HCT116 (cell line): ENCODE measurements at regions not wholly inside any gene's neighbourhood (a gene's known extent, or its start where the extent isn't known, plus 50 kb on each side); places are given as distances from the start of the nearest gene placed in this dataset.

Experiments used
- ATAC-seq: fragments of 200-7000 bp; cut with Tn5 transposase; 2 replicates; pipeline ENCODE4 v1.9.1; 2020; ENCODE audit warnings: mild to moderate bottlenecking, moderate library complexity
- BruUV-seq: library from RNA; stranded (reverse); fragments of 400-500 nt; replicated peaks from 2 replicates; lab custom pipeline; 2021; lab: Mats Ljungman, UMichigan
- CTCF ChIA-PET: fragments of 300-600 bp; sonication (Branson Sonifier 250); formaldehyde crosslinking; loops from one replicate; lab custom pipeline; 2021; ENCODE audit warnings: antibody characterized with exemption; lab: Charles Lee
- POLR2A ChIA-PET: fragments of 300-600, 350-600 bp; sonication (Branson Sonifier 250); formaldehyde crosslinking; loops from one replicate; lab custom pipeline; 2021; ENCODE audit warnings: antibody characterized with exemption; lab: Charles Lee
- RAD21 ChIA-PET, 2 experiments: fragments of 300-600 bp; sonication (Branson Sonifier 250); formaldehyde crosslinking; loops; one replicate each; lab custom pipeline; 2023; ENCODE audit warnings: low total read pairs in 2 of 2; ENCODE audit not compliant: uncharacterized antibody in 2 of 2, unreplicated experiment in 2 of 2, low non-redundant PET in 1 of 2; lab: Charles Lee
- DNase-seq: peaks from one replicate; pipeline ENCODE4 v3.0.0-alpha.2; 2010; ENCODE audit warnings: low read depth, low spot score
- H2AFZ ChIP-seq: fragments of 200-600 bp; shearing (Covaris generic), sonication (generic); 2 replicates; pipeline ENCODE4 v1.6.1; 2017; ENCODE audit warnings: low read depth, mixed run types, mixed read lengths, antibody characterized with exemption, low read length; ENCODE audit not compliant: poor library complexity, severe bottlenecking
- H3K27ac ChIP-seq: 2 replicates; pipeline ENCODE4 v1.5.1; 2012; ENCODE audit warnings: low read depth, low read length
- H3K27me3 ChIP-seq: fragments of 200-600 bp; sonication (generic); 2 replicates; pipeline ENCODE4 v1.6.1; 2016; ENCODE audit warnings: mixed run types, low read length, mixed read lengths; ENCODE audit not compliant: insufficient read depth
- H3K36me3 ChIP-seq, 2 experiments: fragments of 200-500 bp in 1 of 2; fragments of 200-600 bp in 1 of 2; sonication (Bioruptor generic) in 1 of 2; sonication (generic) in 1 of 2; 2 replicates each; pipeline versions ENCODE4 v1.5.1 to v1.6.1; 2014 to 2016; ENCODE audit warnings: low read length in 2 of 2, inconsistent platforms in 1 of 2, mixed read lengths in 1 of 2, mixed run types in 1 of 2; ENCODE audit not compliant: insufficient read depth in 2 of 2, control insufficient read depth in 1 of 2
- H3K4me1 ChIP-seq, 2 experiments: fragments of 200-600 bp in 1 of 2; sonication (generic) in 1 of 2; 2 replicates each; pipeline versions ENCODE4 v1.5.1 to v1.6.1; 2012 to 2017; ENCODE audit warnings: low read length in 2 of 2, inconsistent platforms in 1 of 2, mild to moderate bottlenecking in 1 of 2, mixed read lengths in 1 of 2, mixed run types in 1 of 2, moderate library complexity in 1 of 2; ENCODE audit not compliant: insufficient read depth in 2 of 2, control insufficient read depth in 1 of 2
- H3K4me2 ChIP-seq: fragments of 200-600 bp; sonication (generic); 2 replicates; pipeline ENCODE4 v1.6.1; 2017; ENCODE audit warnings: mixed run types, low read length, mixed read lengths
- H3K4me3 ChIP-seq, 2 experiments: fragments of 200-600 bp in 1 of 2; sonication (generic) in 1 of 2; replicated peaks in 1 of 2; 2 replicates each; pipeline ENCODE4 v1.5.1; 2011 to 2016; ENCODE audit warnings: low read length in 2 of 2, control low read depth in 1 of 2, low read depth in 1 of 2, mild to moderate bottlenecking in 1 of 2, mixed read lengths in 1 of 2, mixed run types in 1 of 2
- H3K79me2 ChIP-seq: fragments of 200-600 bp; sonication (generic); 2 replicates; pipeline ENCODE4 v1.6.1; 2017; ENCODE audit warnings: mild to moderate bottlenecking, mixed run types, low read length, moderate library complexity, mixed read lengths; ENCODE audit not compliant: insufficient read depth
- H3K9ac ChIP-seq: fragments of 200-600 bp; sonication (generic); 2 replicates; pipeline ENCODE4 v1.6.1; 2016; ENCODE audit warnings: low read length, mixed read lengths
- H3K9me2 ChIP-seq: fragments of 200-600 bp; sonication (generic), shearing (Covaris generic); 2 replicates; pipeline ENCODE4 v1.6.1; 2017; ENCODE audit warnings: mixed run types, mild to moderate bottlenecking, moderate library complexity; ENCODE audit not compliant: insufficient read depth
- H3K9me3 ChIP-seq, 2 experiments: fragments of 200-500 bp in 1 of 2; fragments of 200-600 bp in 1 of 2; sonication (Bioruptor generic) in 1 of 2; sonication (generic) in 1 of 2; 2 replicates each; pipeline ENCODE4 v1.6.1; 2014 to 2017; ENCODE audit warnings: low read length in 2 of 2, mixed read lengths in 2 of 2, inconsistent platforms in 1 of 2, low read depth in 1 of 2, mild to moderate bottlenecking in 1 of 2, mixed run types in 1 of 2, moderate library complexity in 1 of 2; ENCODE audit not compliant: control insufficient read depth in 1 of 2, insufficient read depth in 1 of 2
- H4K20me1 ChIP-seq: fragments of 200-600 bp; sonication (generic), shearing (Covaris generic); 2 replicates; pipeline ENCODE4 v1.6.1; 2017; ENCODE audit warnings: mixed run types, mild to moderate bottlenecking, moderate library complexity; ENCODE audit not compliant: insufficient read depth
- CBX3 ChIP-seq: IDR thresholded peaks from 2 replicates; pipeline ENCODE4 v1.6.1; 2012; ENCODE audit warnings: low read depth
- CEBPB ChIP-seq: IDR thresholded peaks from 2 replicates; pipeline ENCODE4 v1.6.1; 2012; ENCODE audit warnings: low read depth
- EGR1 ChIP-seq: IDR thresholded peaks from 2 replicates; pipeline ENCODE4 v1.6.1; 2012; ENCODE audit warnings: low read depth
- ELF1 ChIP-seq: IDR thresholded peaks from 2 replicates; pipeline ENCODE4 v1.6.1; 2012; ENCODE audit warnings: low read depth, borderline replicate concordance
- EZH2 ChIP-seq: fragments of 200-600 bp; sonication (generic); IDR thresholded peaks from 2 replicates; pipeline ENCODE4 v1.6.1; 2017; ENCODE audit warnings: antibody characterized with exemption, mixed run types
- EZH2phosphoT487 ChIP-seq: fragments of 200-600 bp; IDR thresholded peaks from 2 replicates; pipeline ENCODE4 v1.6.1; 2018; ENCODE audit warnings: antibody characterized with exemption, borderline replicate concordance
- JUND ChIP-seq: IDR thresholded peaks from 2 replicates; pipeline ENCODE4 v1.6.1; 2012
- POLR2AphosphoS5 ChIP-seq: IDR thresholded peaks from 2 replicates; pipeline ENCODE4 v1.6.1; 2011; ENCODE audit warnings: mild to moderate bottlenecking, low read depth, low read length, moderate library complexity
- RAD21 ChIP-seq: IDR thresholded peaks from 2 replicates; pipeline ENCODE4 v1.6.1; 2012; ENCODE audit warnings: low read depth, mild to moderate bottlenecking
- SIN3A ChIP-seq: IDR thresholded peaks from 2 replicates; pipeline ENCODE4 v1.6.1; 2012; ENCODE audit warnings: low read depth
- SP1 ChIP-seq: IDR thresholded peaks from 2 replicates; pipeline ENCODE4 v1.6.1; 2012; ENCODE audit warnings: low read depth
- SRF ChIP-seq: IDR thresholded peaks from 2 replicates; pipeline ENCODE4 v1.6.1; 2012; ENCODE audit warnings: low read depth
- TCF7L2 ChIP-seq: IDR thresholded peaks from 2 replicates; pipeline ENCODE4 v1.7.0; 2011; ENCODE audit warnings: borderline replicate concordance, inconsistent platforms; ENCODE audit not compliant: insufficient read depth, insufficient read length; ENCODE audit errors: extremely low read depth
- YY1 ChIP-seq: IDR thresholded peaks from 2 replicates; pipeline ENCODE4 v1.6.1; 2011; ENCODE audit warnings: low read length, low read depth, moderate library complexity, mild to moderate bottlenecking; ENCODE audit not compliant: insufficient replicate concordance; ENCODE audit errors: extremely low read depth
- ZFX ChIP-seq: fragments of 450-650 bp; IDR thresholded peaks from 2 replicates; pipeline ENCODE4 v1.6.1; 2017
- ZNF274 ChIP-seq: fragments of 200-500 bp; sonication (Bioruptor generic); IDR thresholded peaks from 2 replicates; pipeline ENCODE4 v1.6.1; 2014; ENCODE audit warnings: mild to moderate bottlenecking, low read depth, low read length, inconsistent platforms
- intact Hi-C: fragments of 100-400 bp; cut with micrococcal nuclease; formaldehyde crosslinking; loops from 2 replicates; pipeline ENCODE4 v1.10.0; 2022
- TF ChIP-seq, protein P1 (sequence below): IDR thresholded peaks from 2 replicates; pipeline ENCODE4 v1.6.1; 2011; ENCODE audit warnings: mild to moderate bottlenecking, low read length, moderate library complexity; ENCODE audit not compliant: insufficient replicate concordance; ENCODE audit errors: extremely low read depth
- TF ChIP-seq, protein P2 (sequence below): IDR thresholded peaks from 2 replicates; pipeline ENCODE4 v1.6.1; 2012
- TF ChIP-seq, protein P3 (sequence below): IDR thresholded peaks from 2 replicates; pipeline ENCODE4 v1.6.1; 2012; ENCODE audit warnings: low read depth
- TF ChIP-seq, protein P4 (sequence below), 3 experiments: fragments of 200-600 bp in 1 of 3; sonication (generic) in 1 of 3; IDR thresholded peaks in 2 of 3; conservative IDR thresholded peaks in 1 of 3; 2 replicates each; pipeline ENCODE4 v1.5.1; 2012 to 2017; ENCODE audit warnings: low read depth in 2 of 3, low read length in 2 of 3, antibody characterized with exemption in 1 of 3, borderline replicate concordance in 1 of 3, control low read depth in 1 of 3, mild to moderate bottlenecking in 1 of 3, mixed read lengths in 1 of 3, mixed run types in 1 of 3, moderate library complexity in 1 of 3; ENCODE audit not compliant: insufficient read depth in 1 of 3

DNA sequence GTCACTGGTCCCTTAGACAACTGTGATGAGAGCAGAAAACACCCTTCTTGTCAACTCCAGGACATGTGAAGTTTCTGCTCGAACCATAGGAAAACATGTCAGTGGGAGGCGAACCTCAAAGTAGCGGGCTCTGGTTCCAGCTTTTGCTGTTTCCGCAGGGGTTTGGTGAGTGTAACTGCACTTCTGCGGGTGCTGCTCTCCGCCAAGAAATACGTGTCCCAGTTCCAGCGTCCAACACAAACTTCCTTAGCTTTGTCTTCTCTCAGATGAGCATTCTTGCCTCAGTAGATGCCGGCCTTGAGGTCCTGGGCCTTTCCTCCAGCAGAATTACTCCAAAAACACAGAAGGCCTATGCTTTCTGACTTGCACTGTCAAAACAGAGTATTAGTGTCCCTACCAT is 156.3 kb downstream of the FNDC1 start:
- ChIA-PET CTCF (no interaction called here), POLR2A (no interaction called here), RAD21 (no interaction called here)
- Histone ChIP-seq H3K4me3 (no peak overlapping the region), H3K27ac (no peak overlapping the region), H3K79me2 (no peaks in the 10 kb centered on the region), H3K4me2 (no peak overlapping the region), H4K20me1 (no peaks in the 10 kb centered on the region), H3K36me3 (no peaks in the 10 kb centered on the region), H3K4me1 (no peaks in the 10 kb centered on the region), H3K9me2 (no peaks in the 10 kb centered on the region), H2AFZ (no peak overlapping the region), H3K9ac (no peak overlapping the region), H3K9me3 (no peaks in the 10 kb centered on the region), H3K27me3 (peaks cover 30% of the 10 kb centered on the region)
- intact Hi-C loops: no loop called here
- BruUV-seq: no TSS peak
- DNase-seq: no peak
- no peak for ATAC-seq
- TF ChIP-seq TCF7L2 (no peak), SRF (no peak), EZH2 (no peak), ZNF274 (no peak), EZH2phosphoT487 (no peak), CBX3 (no peak), SP1 (no peak), ELF1 (no peak), POLR2AphosphoS5 (no peak), CEBPB (no peak), RAD21 (no peak), SIN3A (no peak), YY1 (no peak), JUND (no peak), EGR1 (no peak), ZFX (no peak)
- TF ChIP-seq, protein P1, sequence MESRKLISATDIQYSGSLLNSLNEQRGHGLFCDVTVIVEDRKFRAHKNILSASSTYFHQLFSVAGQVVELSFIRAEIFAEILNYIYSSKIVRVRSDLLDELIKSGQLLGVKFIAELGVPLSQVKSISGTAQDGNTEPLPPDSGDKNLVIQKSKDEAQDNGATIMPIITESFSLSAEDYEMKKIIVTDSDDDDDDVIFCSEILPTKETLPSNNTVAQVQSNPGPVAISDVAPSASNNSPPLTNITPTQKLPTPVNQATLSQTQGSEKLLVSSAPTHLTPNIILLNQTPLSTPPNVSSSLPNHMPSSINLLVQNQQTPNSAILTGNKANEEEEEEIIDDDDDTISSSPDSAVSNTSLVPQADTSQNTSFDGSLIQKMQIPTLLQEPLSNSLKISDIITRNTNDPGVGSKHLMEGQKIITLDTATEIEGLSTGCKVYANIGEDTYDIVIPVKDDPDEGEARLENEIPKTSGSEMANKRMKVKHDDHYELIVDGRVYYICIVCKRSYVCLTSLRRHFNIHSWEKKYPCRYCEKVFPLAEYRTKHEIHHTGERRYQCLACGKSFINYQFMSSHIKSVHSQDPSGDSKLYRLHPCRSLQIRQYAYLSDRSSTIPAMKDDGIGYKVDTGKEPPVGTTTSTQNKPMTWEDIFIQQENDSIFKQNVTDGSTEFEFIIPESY: no peak
- TF ChIP-seq, protein P2, sequence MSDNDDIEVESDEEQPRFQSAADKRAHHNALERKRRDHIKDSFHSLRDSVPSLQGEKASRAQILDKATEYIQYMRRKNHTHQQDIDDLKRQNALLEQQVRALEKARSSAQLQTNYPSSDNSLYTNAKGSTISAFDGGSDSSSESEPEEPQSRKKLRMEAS: no peak
- TF ChIP-seq, protein P3, sequence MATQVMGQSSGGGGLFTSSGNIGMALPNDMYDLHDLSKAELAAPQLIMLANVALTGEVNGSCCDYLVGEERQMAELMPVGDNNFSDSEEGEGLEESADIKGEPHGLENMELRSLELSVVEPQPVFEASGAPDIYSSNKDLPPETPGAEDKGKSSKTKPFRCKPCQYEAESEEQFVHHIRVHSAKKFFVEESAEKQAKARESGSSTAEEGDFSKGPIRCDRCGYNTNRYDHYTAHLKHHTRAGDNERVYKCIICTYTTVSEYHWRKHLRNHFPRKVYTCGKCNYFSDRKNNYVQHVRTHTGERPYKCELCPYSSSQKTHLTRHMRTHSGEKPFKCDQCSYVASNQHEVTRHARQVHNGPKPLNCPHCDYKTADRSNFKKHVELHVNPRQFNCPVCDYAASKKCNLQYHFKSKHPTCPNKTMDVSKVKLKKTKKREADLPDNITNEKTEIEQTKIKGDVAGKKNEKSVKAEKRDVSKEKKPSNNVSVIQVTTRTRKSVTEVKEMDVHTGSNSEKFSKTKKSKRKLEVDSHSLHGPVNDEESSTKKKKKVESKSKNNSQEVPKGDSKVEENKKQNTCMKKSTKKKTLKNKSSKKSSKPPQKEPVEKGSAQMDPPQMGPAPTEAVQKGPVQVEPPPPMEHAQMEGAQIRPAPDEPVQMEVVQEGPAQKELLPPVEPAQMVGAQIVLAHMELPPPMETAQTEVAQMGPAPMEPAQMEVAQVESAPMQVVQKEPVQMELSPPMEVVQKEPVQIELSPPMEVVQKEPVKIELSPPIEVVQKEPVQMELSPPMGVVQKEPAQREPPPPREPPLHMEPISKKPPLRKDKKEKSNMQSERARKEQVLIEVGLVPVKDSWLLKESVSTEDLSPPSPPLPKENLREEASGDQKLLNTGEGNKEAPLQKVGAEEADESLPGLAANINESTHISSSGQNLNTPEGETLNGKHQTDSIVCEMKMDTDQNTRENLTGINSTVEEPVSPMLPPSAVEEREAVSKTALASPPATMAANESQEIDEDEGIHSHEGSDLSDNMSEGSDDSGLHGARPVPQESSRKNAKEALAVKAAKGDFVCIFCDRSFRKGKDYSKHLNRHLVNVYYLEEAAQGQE: no peak
- TF ChIP-seq, protein P4, sequence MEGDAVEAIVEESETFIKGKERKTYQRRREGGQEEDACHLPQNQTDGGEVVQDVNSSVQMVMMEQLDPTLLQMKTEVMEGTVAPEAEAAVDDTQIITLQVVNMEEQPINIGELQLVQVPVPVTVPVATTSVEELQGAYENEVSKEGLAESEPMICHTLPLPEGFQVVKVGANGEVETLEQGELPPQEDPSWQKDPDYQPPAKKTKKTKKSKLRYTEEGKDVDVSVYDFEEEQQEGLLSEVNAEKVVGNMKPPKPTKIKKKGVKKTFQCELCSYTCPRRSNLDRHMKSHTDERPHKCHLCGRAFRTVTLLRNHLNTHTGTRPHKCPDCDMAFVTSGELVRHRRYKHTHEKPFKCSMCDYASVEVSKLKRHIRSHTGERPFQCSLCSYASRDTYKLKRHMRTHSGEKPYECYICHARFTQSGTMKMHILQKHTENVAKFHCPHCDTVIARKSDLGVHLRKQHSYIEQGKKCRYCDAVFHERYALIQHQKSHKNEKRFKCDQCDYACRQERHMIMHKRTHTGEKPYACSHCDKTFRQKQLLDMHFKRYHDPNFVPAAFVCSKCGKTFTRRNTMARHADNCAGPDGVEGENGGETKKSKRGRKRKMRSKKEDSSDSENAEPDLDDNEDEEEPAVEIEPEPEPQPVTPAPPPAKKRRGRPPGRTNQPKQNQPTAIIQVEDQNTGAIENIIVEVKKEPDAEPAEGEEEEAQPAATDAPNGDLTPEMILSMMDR (IDR thresholded peaks at IDR 0.05 in 2 of 3, conservative IDR thresholded peaks at IDR 0.05 in 1 of 3; ENCODE audit: borderline replicate concordance in 1 of 3, insufficient read depth in 1 of 3, low read depth in 2 of 3, low read length in 2 of 3): no peak
